Fibroblast of skin of back (primary cell): ENCODE measurements at regions not wholly inside any gene's neighbourhood (a gene's known extent, or its start where the extent isn't known, plus 50 kb on each side); places are given as distances from the start of the nearest gene placed in this dataset.

Experiments
- DNase-seq: peaks from one replicate; pipeline ENCODE4 v3.0.0-alpha.2; 2013

- no peak for DNase-seq
Observed at GRCh38 chr3:187902041-187902471, 156.8 kb upstream of the BCL6 start.

GRCh38 chr3:187902936-187903335, 157.7 kb upstream of the BCL6 start:
- peak; percentile 14 for DNase-seq

- no peak for DNase-seq
Observed at GRCh38 chr3:187903697-187904096, 158.4 kb upstream of the BCL6 start.

GRCh38 chr3:187906416-187906815, 161.1 kb upstream of the BCL6 start:
- DNase-seq: no peak

GRCh38 chr3:187906920-187907319, 161.7 kb upstream of the BCL6 start:
- no peak for DNase-seq

GRCh38 chr3:187909866-187910265, 164.6 kb upstream of the BCL6 start:
- peak; percentile 52 for DNase-seq

GRCh38 chr3:187912007-187912406, 166.7 kb upstream of the BCL6 start:
- DNase-seq: no peak

GRCh38 chr3:187913617-187914033, 168.4 kb upstream of the BCL6 start:
- DNase-seq: peak; percentile 19

- no peak for DNase-seq
Observed at GRCh38 chr3:187914231-187914630, 169.0 kb upstream of the BCL6 start.

GRCh38 chr3:187916072-187916471, 170.8 kb upstream of the BCL6 start:
- DNase-seq: no peak

GRCh38 chr3:187918081-187918644, 172.9 kb upstream of the BCL6 start:
- no peak for DNase-seq

GRCh38 chr3:187919048-187919447, 173.8 kb upstream of the BCL6 start:
- peak; percentile 9 for DNase-seq

GRCh38 chr3:187919544-187919943, 174.3 kb upstream of the BCL6 start:
- no peak for DNase-seq

- DNase-seq: no peak
Observed at GRCh38 chr3:187920030-187920429, 174.8 kb upstream of the BCL6 start.

- DNase-seq: no peak
Observed at GRCh38 chr3:187920913-187921312, 175.6 kb upstream of the BCL6 start.

GRCh38 chr3:187921391-187922074, 176.3 kb upstream of the BCL6 start:
- DNase-seq: no peak

- DNase-seq: peak; percentile 74
Observed at GRCh38 chr3:187922704-187923416, 177.6 kb upstream of the BCL6 start.

GRCh38 chr3:187924651-187925050, 179.4 kb upstream of the BCL6 start:
- DNase-seq: no peak

GRCh38 chr3:187925326-187925725, 180.1 kb upstream of the BCL6 start:
- no peak for DNase-seq

GRCh38 chr3:187926620-187927019, 181.4 kb upstream of the BCL6 start:
- no peak for DNase-seq

GRCh38 chr3:187927565-187927964, 182.3 kb upstream of the BCL6 start:
- no peak for DNase-seq

GRCh38 chr3:187929112-187929816, 184.0 kb upstream of the BCL6 start:
- no peak for DNase-seq

- no peak for DNase-seq
Observed at GRCh38 chr3:187930021-187930420, 184.8 kb upstream of the BCL6 start.
